ENCODE measurements at regions not wholly inside any gene's neighbourhood (a gene's known extent, or its start where the extent isn't known, plus 50 kb on each side); places are given as distances from the start of the nearest gene placed in this dataset.

DNA sequence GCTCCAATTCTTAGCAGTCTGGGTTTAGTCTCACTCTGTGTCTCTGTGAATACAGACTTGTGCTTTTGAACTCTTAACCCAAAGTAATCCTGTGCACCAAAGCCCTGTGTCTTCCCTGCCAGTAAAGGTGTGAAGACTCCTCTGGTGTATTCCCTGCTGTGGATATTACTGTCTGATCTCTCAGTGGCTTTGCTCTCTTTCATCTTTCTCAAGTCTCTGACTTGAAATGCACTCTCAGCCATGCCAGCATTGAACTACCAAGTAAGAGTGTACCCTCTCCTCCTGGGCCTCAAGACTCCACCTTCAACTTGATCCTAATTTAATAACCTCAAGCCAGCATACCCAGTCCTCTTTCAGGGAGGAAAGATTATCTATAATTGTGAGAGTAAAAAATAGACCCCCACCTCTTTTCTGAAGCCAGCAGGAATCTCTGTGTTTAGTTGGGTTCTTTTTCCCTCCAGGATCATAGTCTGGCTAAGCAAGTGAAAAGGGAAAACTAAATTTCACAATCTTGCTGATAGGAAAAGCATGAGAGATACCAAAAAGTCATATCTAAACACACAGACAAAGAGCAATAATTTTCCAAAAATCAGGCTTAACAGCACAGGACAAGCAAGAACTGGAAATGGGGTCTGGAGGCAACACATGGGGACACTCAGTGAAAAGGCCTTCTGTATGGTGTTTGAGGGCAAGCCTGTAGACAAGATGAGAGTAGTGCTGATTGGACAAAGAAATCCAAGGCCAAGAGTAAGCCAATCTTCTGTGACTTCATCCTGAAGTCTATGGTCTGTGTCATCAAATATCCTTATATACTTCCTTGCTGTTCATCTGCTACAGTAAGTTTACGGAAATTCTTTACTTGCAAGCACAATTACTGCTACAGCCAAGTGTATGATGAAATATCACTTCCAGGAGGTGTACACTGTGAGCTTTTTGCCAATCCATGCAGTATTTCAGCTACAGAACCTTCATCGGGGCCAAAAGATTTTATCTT, 296.1 kb upstream of the TGFBR2 start:
- CTCF ChIA-PET = interaction anchor here (1.1 kb wide), 1 partner anchor 29 kb away, joined by 3 read pairs; no protein-coding TSS in a partner anchor
- H3K4me3 ChIP-seq (ENCODE audit: low read depth, low read length) = no peak overlapping the region
- DNase-seq (ENCODE audit: low read depth, low spot score) = no peak
- no peak for TF ChIP-seq CTCF (IDR thresholded peaks at IDR 0.05; ENCODE audit: insufficient read depth, low read length, missing control alignments)
- POLR2A ChIA-PET = no interaction called here

DNA sequence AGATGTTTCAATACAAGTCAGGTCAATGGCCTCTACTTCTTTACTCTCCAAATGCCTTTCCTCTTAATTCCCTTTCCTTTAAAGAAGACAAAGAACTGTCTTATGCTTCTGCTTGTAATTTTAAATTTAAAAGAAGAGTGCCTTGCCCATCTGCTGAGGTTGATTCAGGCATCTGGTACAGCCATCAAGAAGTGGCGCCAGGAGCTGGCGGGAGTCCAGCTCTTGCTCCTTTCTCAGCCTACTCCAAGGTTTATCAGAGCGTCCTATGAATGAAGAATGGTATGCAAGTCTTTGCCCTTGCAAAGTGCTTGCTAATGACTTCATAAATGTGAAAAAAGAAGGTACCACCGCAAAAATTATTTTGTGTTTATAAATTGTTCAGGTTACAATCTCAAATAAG, 294.6 kb upstream of the TGFBR2 start:
- TF ChIP-seq CTCF (IDR thresholded peaks at IDR 0.05; ENCODE audit: insufficient read depth, low read length, missing control alignments) = no peak
- no peak overlapping the region for H3K4me3 ChIP-seq (ENCODE audit: low read depth, low read length)
- no peak for DNase-seq (ENCODE audit: low read depth, low spot score)
- CTCF ChIA-PET = no interaction called here
- POLR2A ChIA-PET = no interaction called here

- CTCF ChIA-PET = no interaction called here
- no peak for DNase-seq (ENCODE audit: low read depth, low spot score)
- H3K4me3 ChIP-seq (ENCODE audit: low read depth, low read length) = no peak overlapping the region
- POLR2A ChIA-PET = no interaction called here
- TF ChIP-seq CTCF (IDR thresholded peaks at IDR 0.05; ENCODE audit: insufficient read depth, low read length, missing control alignments) = no peak
Measured at GRCh38 chr3:30313840-30314239, 292.6 kb upstream of the TGFBR2 start.

GRCh38 chr3:30314757-30315325, 291.6 kb upstream of the TGFBR2 start:
- CTCF ChIA-PET = no interaction called here
- POLR2A ChIA-PET = no interaction called here
- DNase-seq (ENCODE audit: low read depth, low spot score) = no peak
- TF ChIP-seq CTCF (IDR thresholded peaks at IDR 0.05; ENCODE audit: insufficient read depth, low read length, missing control alignments) = no peak
- H3K4me3 ChIP-seq (ENCODE audit: low read depth, low read length) = no peak overlapping the region

- peak; percentile 34 for DNase-seq (ENCODE audit: low read depth, low spot score)
- ChIA-PET POLR2A (no interaction called here), CTCF (interaction anchor here (1.5 kb wide), 1 partner anchor 22 kb away, joined by 4 read pairs; no protein-coding TSS in a partner anchor)
- H3K4me3 ChIP-seq (ENCODE audit: low read depth, low read length) = no peak overlapping the region
- TF ChIP-seq CTCF (IDR thresholded peaks at IDR 0.05; ENCODE audit: insufficient read depth, low read length, missing control alignments) = no peak
Measured at GRCh38 chr3:30315447-30315846, 291.0 kb upstream of the TGFBR2 start.

DNA sequence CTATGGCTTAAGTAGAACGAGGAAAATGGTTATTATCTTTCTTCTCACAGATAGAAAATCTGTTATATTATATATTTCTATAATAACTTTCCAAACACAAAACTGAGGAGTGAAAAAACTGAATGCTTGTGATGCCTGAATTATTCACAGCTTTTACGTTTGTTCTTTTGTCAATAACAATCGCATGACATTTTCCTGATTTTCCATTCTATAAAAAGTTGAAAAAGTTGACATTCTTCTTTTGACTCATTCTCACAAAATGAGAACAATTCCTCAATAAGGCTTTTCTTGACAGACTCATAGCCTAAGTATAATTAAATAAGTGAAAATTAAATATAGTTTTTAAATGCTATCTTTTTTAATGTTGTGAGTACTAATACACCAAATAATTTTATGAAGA, 288.8 kb upstream of the TGFBR2 start:
- no peak for TF ChIP-seq CTCF (IDR thresholded peaks at IDR 0.05; ENCODE audit: insufficient read depth, low read length, missing control alignments)
- DNase-seq (ENCODE audit: low read depth, low spot score) = no peak
- CTCF ChIA-PET = no interaction called here
- H3K4me3 ChIP-seq (ENCODE audit: low read depth, low read length) = no peak overlapping the region
- POLR2A ChIA-PET = no interaction called here
